HG03103 (cell line): ENCODE measurements at regions not wholly inside any gene's neighbourhood (a gene's known extent, or its start where the extent isn't known, plus 50 kb on each side); places are given as distances from the start of the nearest gene placed in this dataset.
"Not testable (repeated sequence)": the region's sequence is repeated elsewhere in the genome, so short reads cannot be mapped to it uniquely, and the experiment has no call there.

Source experiments
- ATAC-seq: cut with Tn5 transposase; IDR thresholded peaks from one replicate; pipeline ENCODE4 v1.9.1; 2021; ENCODE audit warnings: low read depth; ENCODE audit not compliant: unreplicated experiment

- no peak for ATAC-seq
Measured at GRCh38 chr1:168422203-168422847, 121.5 kb downstream of the XCL2 start.

- ATAC-seq = no peak
Measured at GRCh38 chr1:168421399-168422004, 122.3 kb downstream of the XCL2 start.

DNA sequence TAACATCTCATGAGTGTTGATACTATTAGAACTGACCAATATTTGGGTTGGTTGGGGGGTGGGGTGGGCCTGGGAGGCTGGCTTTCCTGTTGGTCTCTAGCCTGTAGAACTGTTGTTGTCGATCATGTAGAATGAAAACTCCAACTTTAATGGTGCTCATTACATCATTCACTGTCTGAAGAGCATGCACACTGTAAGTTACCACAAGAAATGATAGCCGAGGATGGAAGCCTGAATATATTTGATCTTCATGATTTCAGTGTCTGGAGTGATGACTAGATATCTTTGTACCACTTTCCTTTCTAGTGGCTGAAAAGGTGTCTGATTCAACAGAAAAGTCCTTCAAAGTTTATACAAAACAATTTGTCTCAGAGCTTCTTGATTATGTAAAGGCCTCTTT, 123.6 kb downstream of the XCL2 start:
- no peak for ATAC-seq

DNA sequence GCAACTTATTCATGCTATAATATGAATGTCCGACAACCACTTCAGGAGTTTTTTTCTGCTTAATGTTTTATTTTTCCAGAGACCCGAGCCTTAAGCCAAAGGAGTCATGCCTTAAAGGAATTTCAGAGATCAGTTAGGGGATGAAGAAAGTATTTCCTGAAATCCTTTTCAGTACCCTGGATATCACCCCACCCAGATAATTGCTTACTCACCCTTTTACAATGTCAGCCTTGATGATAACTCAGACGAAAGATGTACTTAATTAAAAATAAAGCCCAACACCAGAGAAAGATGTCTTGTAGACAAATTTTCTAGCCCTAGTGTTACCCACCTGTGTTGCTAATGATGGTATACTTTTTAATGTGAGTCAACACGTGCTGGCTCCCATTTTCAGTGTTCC, 124.1 kb downstream of the XCL2 start:
- no peak for ATAC-seq

GRCh38 chr1:168416220-168416619, 127.6 kb downstream of the XCL2 start:
- ATAC-seq = no peak

DNA sequence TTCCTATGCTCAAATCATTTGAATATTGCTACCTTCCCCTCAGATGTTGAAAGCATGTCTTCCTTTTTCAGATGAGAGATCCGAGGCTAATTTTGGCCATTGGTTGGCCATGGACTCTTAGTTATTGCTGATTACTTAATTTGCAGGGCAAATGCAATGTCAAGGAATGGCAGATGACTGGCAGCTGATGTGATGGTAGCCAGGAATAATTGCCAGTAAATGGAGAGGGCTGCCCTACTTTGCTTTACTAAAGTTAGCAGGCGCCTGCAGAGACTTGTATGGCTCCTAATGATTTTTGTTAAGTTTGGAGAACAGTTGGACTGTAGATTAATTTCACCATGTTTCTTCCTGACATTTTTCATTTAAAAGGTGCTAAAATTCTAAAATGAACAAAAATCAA, 128.9 kb downstream of the XCL2 start:
- no peak for ATAC-seq

DNA sequence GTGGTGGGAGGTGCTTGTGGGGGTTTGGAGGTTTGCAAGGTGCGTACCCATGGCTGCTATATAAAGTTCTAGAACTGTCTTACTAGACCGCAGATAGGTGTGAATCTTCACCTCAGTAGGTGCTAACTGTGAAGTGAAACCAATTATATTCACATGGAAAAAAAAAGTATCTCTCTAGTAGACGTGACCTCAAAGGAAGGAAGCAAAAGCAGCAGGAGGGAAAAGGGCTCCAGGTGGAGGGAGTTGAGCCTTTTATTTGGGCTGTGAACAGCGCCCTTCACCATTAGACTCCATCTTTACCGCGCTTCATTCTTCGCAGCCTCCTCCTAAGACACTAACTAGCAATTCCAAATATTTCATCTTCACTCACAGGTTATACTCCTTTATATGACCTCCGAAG, 129.8 kb downstream of the TBX19 start:
- no peak for ATAC-seq

GRCh38 chr1:168408884-168409283, 128.2 kb downstream of the TBX19 start:
- ATAC-seq = no peak

DNA sequence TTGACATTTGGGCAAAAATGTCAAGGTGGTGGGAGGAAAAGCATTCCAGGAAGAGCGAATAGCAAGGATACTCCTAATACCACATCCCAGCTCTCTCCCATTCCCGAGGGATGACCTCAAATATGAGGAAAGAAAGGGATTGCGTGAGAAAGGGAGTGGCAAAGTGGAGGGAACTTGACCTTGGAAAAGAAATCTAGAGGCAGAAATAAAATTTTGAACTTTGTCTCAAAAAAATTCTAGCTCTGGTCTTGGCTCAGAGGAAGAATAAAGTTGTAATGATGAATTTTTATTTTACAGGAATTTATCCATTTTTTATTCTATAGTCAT, 127.8 kb downstream of the TBX19 start:
- no peak for ATAC-seq

DNA sequence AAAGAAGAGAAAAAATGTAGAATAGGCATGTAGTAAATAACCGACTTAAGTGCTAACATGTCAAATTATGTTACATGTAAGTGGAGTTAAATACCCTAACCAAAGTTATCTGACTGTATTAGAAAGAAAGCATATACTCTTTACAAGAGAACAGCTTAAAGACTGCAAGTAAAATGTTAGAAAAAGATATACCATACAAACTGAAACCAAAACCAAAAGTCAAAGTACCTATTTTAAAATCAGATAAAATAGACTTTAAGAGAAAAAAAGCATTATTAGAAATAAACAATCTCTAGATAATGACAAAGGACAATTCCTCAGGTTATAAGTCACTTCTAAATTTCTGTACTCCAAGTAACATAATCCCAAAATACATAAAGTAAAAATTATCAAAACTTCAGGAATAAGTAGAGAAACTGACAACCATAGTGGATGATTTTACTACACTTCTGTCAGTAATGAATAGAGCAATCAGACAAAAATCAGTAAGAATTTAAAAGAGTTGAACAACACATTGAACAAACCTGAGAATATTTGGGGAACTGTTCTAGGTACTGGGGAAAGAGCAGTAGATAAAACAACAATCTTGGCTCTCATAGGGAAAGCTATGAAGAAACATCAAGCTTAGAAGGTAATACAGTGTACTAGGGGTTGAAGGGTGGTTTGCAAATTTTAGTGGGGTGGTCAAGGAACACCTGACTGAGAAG, 127.3 kb downstream of the TBX19 start:
- ATAC-seq = no peak

GRCh38 chr1:168405906-168406549, 125.4 kb downstream of the TBX19 start:
- no peak for ATAC-seq

- ATAC-seq = no peak
Measured at GRCh38 chr1:168403140-168403539, 122.5 kb downstream of the TBX19 start.

- ATAC-seq = not testable (repeated sequence)
Measured at GRCh38 chr1:168402466-168402865, 121.8 kb downstream of the TBX19 start.

GRCh38 chr1:168401341-168401740, 120.7 kb downstream of the TBX19 start:
- no peak for ATAC-seq

DNA sequence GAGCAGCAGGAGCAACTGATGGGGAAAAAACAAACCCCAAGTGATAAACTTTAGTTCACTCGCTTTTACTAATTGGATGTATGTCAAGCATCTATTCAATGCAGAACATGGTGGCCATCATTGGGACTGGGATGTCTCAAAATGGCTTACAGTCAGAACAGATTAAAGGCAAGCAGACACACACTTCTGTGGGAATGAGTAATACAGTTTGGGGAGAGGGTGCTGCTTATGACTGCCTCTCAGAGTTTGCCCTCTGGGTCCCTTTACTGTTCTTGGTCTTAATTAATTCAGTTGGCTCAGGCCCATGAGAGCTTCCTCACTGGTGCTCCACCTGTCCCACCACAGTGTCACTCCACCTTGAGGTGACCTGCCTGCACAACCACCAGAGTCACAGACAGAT, 119.5 kb downstream of the TBX19 start:
- no peak for ATAC-seq

DNA sequence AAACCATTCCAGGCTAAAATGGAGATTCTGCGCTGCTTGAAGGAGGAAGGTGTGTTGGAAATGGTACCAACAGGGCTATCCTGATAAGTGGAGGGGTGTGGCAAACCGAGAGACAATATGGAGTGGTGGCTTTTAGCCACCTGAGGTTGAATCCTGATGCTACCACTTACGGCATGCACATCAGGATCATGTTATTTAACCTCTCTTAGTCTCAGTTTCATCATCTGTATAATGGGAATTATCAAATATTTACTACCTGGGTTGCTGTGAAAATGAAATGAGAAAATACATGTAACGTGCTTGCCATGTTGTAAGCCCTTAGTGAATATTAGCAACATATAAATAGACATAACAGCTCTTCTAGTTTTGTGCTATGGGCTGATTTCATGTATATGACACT, 117.1 kb downstream of the TBX19 start:
- no peak for ATAC-seq

GRCh38 chr1:168396940-168397684, 116.4 kb downstream of the TBX19 start:
- no peak for ATAC-seq

DNA sequence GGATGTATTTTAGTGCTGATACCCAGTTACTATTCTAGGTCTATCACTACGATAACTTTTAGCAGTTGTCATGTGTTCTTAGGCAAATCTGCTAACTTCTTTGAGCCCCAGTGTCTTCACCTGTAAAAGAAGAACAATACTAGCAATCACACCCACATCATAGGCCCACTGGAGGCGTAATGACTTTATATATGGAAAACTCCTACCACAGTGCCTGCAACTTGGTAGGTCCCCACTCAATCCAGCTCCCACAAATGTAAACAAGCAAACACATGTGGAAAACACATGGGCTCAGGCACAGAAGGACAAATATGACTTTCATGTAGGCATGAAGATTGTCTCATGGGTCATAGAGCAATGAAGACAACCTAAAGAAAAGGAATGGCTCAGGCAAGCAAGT, 115.8 kb downstream of the TBX19 start:
- no peak for ATAC-seq

DNA sequence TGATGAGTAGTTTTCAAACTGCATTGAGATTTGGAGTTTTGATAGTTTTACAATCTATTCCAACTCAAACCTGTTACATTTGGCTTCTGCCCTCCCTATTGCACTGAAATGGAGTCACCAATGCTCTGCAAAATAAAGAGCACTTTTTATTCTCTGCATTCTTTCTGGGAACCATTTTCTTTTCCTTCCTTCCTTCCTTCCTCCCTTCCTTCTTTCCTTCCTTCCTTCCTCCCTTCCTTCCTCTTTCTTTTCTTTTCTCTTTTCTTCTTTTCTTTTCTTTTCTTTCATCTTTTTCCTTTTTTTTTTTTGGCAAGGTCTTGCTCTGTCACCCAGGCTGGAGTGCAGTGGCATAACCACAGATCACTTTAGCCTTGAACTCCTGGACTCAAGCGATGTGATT, 114.2 kb downstream of the TBX19 start:
- no peak for ATAC-seq

GRCh38 chr1:168392958-168393549, 112.4 kb downstream of the TBX19 start:
- no peak for ATAC-seq
